Eye (tissue), 1 donor: ENCODE measurements at regions not wholly inside any gene's neighbourhood (a gene's known extent, or its start where the extent isn't known, plus 50 kb on each side); places are given as distances from the start of the nearest gene placed in this dataset.
"Not testable (repeated sequence)": the region's sequence is repeated elsewhere in the genome, so short reads cannot be mapped to it uniquely, and the experiment has no call there.

Source experiments
- DNase-seq: peaks from one replicate; pipeline ENCODE4 v3.0.0-alpha.2; 2015

- not testable (repeated sequence) for DNase-seq
Observed at GRCh38 chr12:92391726-92392125, 246.1 kb upstream of the BTG1 start.

GRCh38 chr12:92389466-92389865 lies 243.8 kb upstream of the BTG1 start:
- no peak for DNase-seq

- no peak for DNase-seq
Observed at GRCh38 chr12:92385296-92385695, 239.7 kb upstream of the BTG1 start.

GRCh38 chr12:92384571-92384970 lies 238.9 kb upstream of the BTG1 start:
- no peak for DNase-seq

GRCh38 chr12:92382383-92382878 lies 236.8 kb upstream of the BTG1 start:
- no peak for DNase-seq

GRCh38 chr12:92381856-92382255 lies 236.2 kb upstream of the BTG1 start:
- no peak for DNase-seq

GRCh38 chr12:92378682-92379479 lies 233.2 kb upstream of the BTG1 start:
- no peak for DNase-seq

GRCh38 chr12:92375504-92375903 lies 229.9 kb upstream of the BTG1 start:
- DNase-seq: not testable (repeated sequence)

GRCh38 chr12:92370828-92371227 lies 225.2 kb upstream of the BTG1 start:
- no peak for DNase-seq

- no peak for DNase-seq
Observed at GRCh38 chr12:92369636-92370035, 224.0 kb upstream of the BTG1 start.

GRCh38 chr12:92369056-92369455 lies 223.4 kb upstream of the BTG1 start:
- DNase-seq: no peak

GRCh38 chr12:92365836-92366235 lies 220.2 kb upstream of the BTG1 start:
- no peak for DNase-seq

GRCh38 chr12:92365333-92365732 lies 219.7 kb upstream of the BTG1 start:
- no peak for DNase-seq

GRCh38 chr12:92363295-92364146 lies 217.9 kb upstream of the BTG1 start:
- peak; percentile 79 for DNase-seq

- peak; percentile 18 for DNase-seq
Observed at GRCh38 chr12:92362785-92363184, 217.1 kb upstream of the BTG1 start.

GRCh38 chr12:92362126-92362525 lies 216.5 kb upstream of the BTG1 start:
- DNase-seq: no peak

- DNase-seq: no peak
Observed at GRCh38 chr12:92360543-92360942, 214.9 kb upstream of the BTG1 start.

GRCh38 chr12:92359581-92360209 lies 214.0 kb upstream of the BTG1 start:
- no peak for DNase-seq

GRCh38 chr12:92357584-92358261 lies 212.1 kb upstream of the BTG1 start:
- DNase-seq: no peak

GRCh38 chr12:92356425-92356824 lies 210.8 kb upstream of the BTG1 start:
- DNase-seq: no peak

- DNase-seq: no peak
Observed at GRCh38 chr12:92349635-92350034, 204.0 kb upstream of the BTG1 start.

- DNase-seq: no peak
Observed at GRCh38 chr12:92342574-92342973, 196.9 kb upstream of the BTG1 start.
